ENCODE measurements at regions not wholly inside any gene's neighbourhood (a gene's known extent, or its start where the extent isn't known, plus 50 kb on each side); places are given as distances from the start of the nearest gene placed in this dataset.

- no peak for TF ChIP-seq CTCF (conservative IDR thresholded peaks at IDR 0.05 in 1 of 2, IDR thresholded peaks at IDR 0.05 in 1 of 2; ENCODE audit: low read depth in 1 of 2, low read length in 2 of 2)
- TF ChIP-seq EZH2 (IDR thresholded peaks at IDR 0.05; ENCODE audit: low read length, missing control alignments), result no peak
Measured at GRCh38 chr15:35931799-35932341, 385.9 kb upstream of the DPH6 start.
